OCI-LY3 (cell line): ENCODE measurements at regions not wholly inside any gene's neighbourhood (a gene's known extent, or its start where the extent isn't known, plus 50 kb on each side); places are given as distances from the start of the nearest gene placed in this dataset.
"Not testable (repeated sequence)": the region's sequence is repeated elsewhere in the genome, so short reads cannot be mapped to it uniquely, and the experiment has no call there.

Experiments
- H2AFZ ChIP-seq: fragments of 200-600, 300-600 bp; shearing (Covaris generic); 2 replicates; pipeline ENCODE4 v1.6.0; 2014; ENCODE audit warnings: antibody characterized with exemption, low read depth, low read length
- H3K27ac ChIP-seq: fragments of 200-600, 300-600 bp; sonication (generic); 2 replicates; pipeline ENCODE4 v1.5.1; 2014; ENCODE audit warnings: mild to moderate bottlenecking, low read length, moderate library complexity, mixed read lengths
- H3K27me3 ChIP-seq: fragments of 200-600, 300-600 bp; sonication (generic); 2 replicates; pipeline ENCODE4 v1.6.1; 2014; ENCODE audit warnings: low read depth, low read length, mixed read lengths
- H3K36me3 ChIP-seq: fragments of 200-600, 300-600 bp; sonication (generic); replicated peaks from 2 replicates; pipeline ENCODE3; 2014; ENCODE audit warnings: low read depth, low read length, mixed read lengths
- H3K4me1 ChIP-seq: fragments of 300-600, 200-600 bp; sonication (generic); 2 replicates; pipeline ENCODE4 v1.6.1; 2014; ENCODE audit warnings: low read length, mixed read lengths
- H3K4me2 ChIP-seq: fragments of 200-600, 300-600 bp; sonication (generic); 2 replicates; pipeline ENCODE4 v1.6.1; 2014; ENCODE audit warnings: low read length, mixed read lengths
- H3K4me3 ChIP-seq: fragments of 300-600, 200-600 bp; sonication (generic); 2 replicates; pipeline ENCODE4 v1.5.1; 2014; ENCODE audit warnings: antibody characterized with exemption, mild to moderate bottlenecking, low read length, moderate library complexity
- H3K79me2 ChIP-seq: fragments of 300-600, 200-600 bp; shearing (Covaris generic); 2 replicates; pipeline ENCODE4 v1.6.1; 2014; ENCODE audit warnings: mild to moderate bottlenecking, low read length, mixed read lengths
- H3K9ac ChIP-seq: fragments of 300-600, 200-600 bp; shearing (Covaris generic); 2 replicates; pipeline ENCODE4 v1.6.0; 2014; ENCODE audit warnings: mild to moderate bottlenecking, low read length, moderate library complexity
- H3K9me3 ChIP-seq: fragments of 200-600, 300-600 bp; shearing (Covaris generic); 2 replicates; pipeline ENCODE4 v1.6.1; 2014; ENCODE audit warnings: low read length, mixed read lengths; ENCODE audit not compliant: insufficient read depth
- H4K20me1 ChIP-seq: fragments of 200-600, 300-600 bp; sonication (generic); 2 replicates; pipeline ENCODE4 v1.6.1; 2016; ENCODE audit warnings: low read length, mixed read lengths; ENCODE audit not compliant: insufficient read depth
- CTCF ChIP-seq: fragments of 200-600, 300-600 bp; sonication (generic); IDR thresholded peaks from 2 replicates; pipeline ENCODE4 v1.5.1; 2014; ENCODE audit warnings: antibody characterized with exemption, low read length, low read depth
- EZH2phosphoT487 ChIP-seq: fragments of 200-600 bp; shearing (Covaris generic); IDR thresholded peaks from 2 replicates; pipeline ENCODE4 v1.6.1; 2018; ENCODE audit warnings: antibody characterized with exemption, mixed run types, low read depth

- H3K36me3 ChIP-seq, result no peaks in the 10 kb centered on the region
- H3K9ac ChIP-seq, result no peak overlapping the region
- no peak overlapping the region for H2AFZ ChIP-seq
- no peak overlapping the region for H3K4me2 ChIP-seq
- H3K4me1 ChIP-seq, result no peaks in the 10 kb centered on the region
- TF ChIP-seq CTCF (no peak), EZH2phosphoT487 (no peak)
- no peak overlapping the region for H3K27ac ChIP-seq
- no peaks in the 10 kb centered on the region for H4K20me1 ChIP-seq
- H3K9me3 ChIP-seq, result no peaks in the 10 kb centered on the region
- no peaks in the 10 kb centered on the region for H3K79me2 ChIP-seq
- peaks cover 3% of the 10 kb centered on the region; the same call in 1 of the 2 replicates for H3K27me3 ChIP-seq
- no peak overlapping the region for H3K4me3 ChIP-seq
Observed at GRCh38 chr5:163579729-163580128, 74.3 kb downstream of the MAT2B start.

- no peaks in the 10 kb centered on the region for H3K9me3 ChIP-seq
- H4K20me1 ChIP-seq, result no peaks in the 10 kb centered on the region
- H2AFZ ChIP-seq, result no peak overlapping the region
- no peak overlapping the region for H3K4me3 ChIP-seq
- H3K27me3 ChIP-seq, result peaks cover 1% of the 10 kb centered on the region; the same call in 1 of the 2 replicates
- no peaks in the 10 kb centered on the region for H3K36me3 ChIP-seq
- TF ChIP-seq CTCF (no peak), EZH2phosphoT487 (no peak)
- no peak overlapping the region for H3K9ac ChIP-seq
- no peaks in the 10 kb centered on the region for H3K4me1 ChIP-seq
- H3K4me2 ChIP-seq, result no peak overlapping the region
- H3K27ac ChIP-seq, result no peak overlapping the region
- H3K79me2 ChIP-seq, result no peaks in the 10 kb centered on the region
Observed at GRCh38 chr5:163580516-163580915, 75.1 kb downstream of the MAT2B start.

GRCh38 chr5:163583491-163584153, 78.2 kb downstream of the MAT2B start:
- not testable (repeated sequence) for H3K4me3 ChIP-seq, H2AFZ ChIP-seq, H3K9me3 ChIP-seq, H3K27me3 ChIP-seq, H3K4me1 ChIP-seq, H3K9ac ChIP-seq, H3K36me3 ChIP-seq, H3K4me2 ChIP-seq, H3K27ac ChIP-seq, H4K20me1 ChIP-seq, H3K79me2 ChIP-seq

- Histone ChIP-seq H3K27ac (no peak overlapping the region), H4K20me1 (no peaks in the 10 kb centered on the region), H3K36me3 (no peaks in the 10 kb centered on the region), H3K4me1 (no peaks in the 10 kb centered on the region), H3K4me3 (no peak overlapping the region), H3K9ac (no peak overlapping the region), H2AFZ (no peak overlapping the region), H3K79me2 (no peaks in the 10 kb centered on the region), H3K9me3 (no peaks in the 10 kb centered on the region), H3K27me3 (no peaks in the 10 kb centered on the region; the same call in none of the 2 replicates), H3K4me2 (no peak overlapping the region)
- TF ChIP-seq EZH2phosphoT487, result no peak
- no peak for TF ChIP-seq CTCF
Observed at GRCh38 chr5:163585206-163585605, 79.8 kb downstream of the MAT2B start.
